ENCODE measurements at regions not wholly inside any gene's neighbourhood (a gene's known extent, or its start where the extent isn't known, plus 50 kb on each side); places are given as distances from the start of the nearest gene placed in this dataset.

DNA sequence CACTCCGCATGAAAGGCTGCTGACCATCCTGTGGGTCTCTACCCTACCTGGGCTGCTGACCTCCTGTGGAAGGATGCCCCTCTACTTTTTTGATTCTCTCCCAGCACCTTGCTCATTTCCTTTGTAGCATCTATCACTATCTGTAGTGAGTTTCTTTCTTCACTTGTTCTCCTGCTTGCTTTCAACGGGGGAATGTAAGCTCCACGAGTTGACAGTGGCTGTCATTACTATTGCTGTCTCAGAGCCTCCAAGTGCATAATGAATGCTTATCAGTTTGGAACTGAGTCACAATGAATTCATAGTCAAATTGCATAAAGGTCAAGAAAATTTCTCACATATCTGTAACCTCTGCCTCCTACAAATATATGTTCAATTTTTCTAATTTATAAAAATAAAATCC is 477.7 kb downstream of the PLCL1 start:
- TF ChIP-seq, protein P1, sequence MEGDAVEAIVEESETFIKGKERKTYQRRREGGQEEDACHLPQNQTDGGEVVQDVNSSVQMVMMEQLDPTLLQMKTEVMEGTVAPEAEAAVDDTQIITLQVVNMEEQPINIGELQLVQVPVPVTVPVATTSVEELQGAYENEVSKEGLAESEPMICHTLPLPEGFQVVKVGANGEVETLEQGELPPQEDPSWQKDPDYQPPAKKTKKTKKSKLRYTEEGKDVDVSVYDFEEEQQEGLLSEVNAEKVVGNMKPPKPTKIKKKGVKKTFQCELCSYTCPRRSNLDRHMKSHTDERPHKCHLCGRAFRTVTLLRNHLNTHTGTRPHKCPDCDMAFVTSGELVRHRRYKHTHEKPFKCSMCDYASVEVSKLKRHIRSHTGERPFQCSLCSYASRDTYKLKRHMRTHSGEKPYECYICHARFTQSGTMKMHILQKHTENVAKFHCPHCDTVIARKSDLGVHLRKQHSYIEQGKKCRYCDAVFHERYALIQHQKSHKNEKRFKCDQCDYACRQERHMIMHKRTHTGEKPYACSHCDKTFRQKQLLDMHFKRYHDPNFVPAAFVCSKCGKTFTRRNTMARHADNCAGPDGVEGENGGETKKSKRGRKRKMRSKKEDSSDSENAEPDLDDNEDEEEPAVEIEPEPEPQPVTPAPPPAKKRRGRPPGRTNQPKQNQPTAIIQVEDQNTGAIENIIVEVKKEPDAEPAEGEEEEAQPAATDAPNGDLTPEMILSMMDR (IDR thresholded peaks at IDR 0.05; ENCODE audit: low read length): no peak
- TF ChIP-seq EZH2 (optimal IDR thresholded peaks at IDR 0.05; ENCODE audit: low read depth, low read length) (no peak), EZH2phosphoT487 (IDR thresholded peaks at IDR 0.05; ENCODE audit: low read length) (no peak)
